ENCODE measurements at regions not wholly inside any gene's neighbourhood (a gene's known extent, or its start where the extent isn't known, plus 50 kb on each side); places are given as distances from the start of the nearest gene placed in this dataset.

- Histone ChIP-seq H4K8ac (ENCODE audit: low read depth, low read length) (no peak overlapping the region), H3K9me3 (replicated peaks in 1 of 2; ENCODE audit: control insufficient read depth in 2 of 2, insufficient read depth in 1 of 2, low read depth in 1 of 2, low read length in 2 of 2) (no peaks in the 10 kb centered on the region), H3K36me3 (replicated peaks in 1 of 2; ENCODE audit: control insufficient read depth in 2 of 2, insufficient read depth in 2 of 2, low read length in 2 of 2) (no peaks in the 10 kb centered on the region), H3K9ac (ENCODE audit: low read depth, low read length, poor library complexity) (no peak overlapping the region), H2BK15ac (ENCODE audit: low read length) (no peak overlapping the region), H3K4ac (ENCODE audit: low read length) (no peak overlapping the region), H2BK120ac (ENCODE audit: low read depth, low read length) (no peak overlapping the region), H4K91ac (ENCODE audit: low read depth, low read length, poor library complexity) (no peak overlapping the region), H3K18ac (ENCODE audit: low read length) (no peak overlapping the region), H2BK5ac (ENCODE audit: low read length) (no peak overlapping the region), H3K79me1 (ENCODE audit: low read depth, low read length) (no peaks in the 10 kb centered on the region), H3K27me3 (ENCODE audit: control insufficient read depth in 3 of 3, insufficient read depth in 3 of 3, low read depth in 1 of 3, low read length in 3 of 3) (no peaks in the 10 kb centered on the region), H3K23ac (ENCODE audit: low read depth, low read length, poor library complexity) (no peak overlapping the region), H2AK5ac (ENCODE audit: low read depth, low read length) (no peak overlapping the region), H2BK12ac (ENCODE audit: low read length) (no peak overlapping the region), H3K14ac (ENCODE audit: low read length) (no peak overlapping the region), H3K4me3 (ENCODE audit: low read length in 2 of 2) (no peak overlapping the region), H3K27ac (replicated peaks; ENCODE audit: low read length) (no peak overlapping the region), H3K4me1 (ENCODE audit: control insufficient read depth in 2 of 2, insufficient read depth in 1 of 2, low read depth in 1 of 2, low read length in 2 of 2) (no peaks in the 10 kb centered on the region), H3K4me2 (ENCODE audit: insufficient read depth, low read length, poor library complexity, severe bottlenecking) (no peak overlapping the region), H2AFZ (ENCODE audit: low read length) (no peak overlapping the region)
- no CpG with 5 or more reads among the region's 1 CpG for WGBS, 2 donors (ENCODE audit: extremely low coverage in 2 of 2, insufficient read length in 2 of 2, insufficient replicate concordance in 1 of 2)
- no peak for DNase-seq (ENCODE audit: low spot score)
These were observed 546.9 kb upstream of the AMELY start for GRCh38 chrY:7458301-7459078.

- H3K4me2 ChIP-seq (ENCODE audit: insufficient read depth, low read length, poor library complexity, severe bottlenecking) = no peak overlapping the region
- H4K8ac ChIP-seq (ENCODE audit: low read depth, low read length) = no peak overlapping the region
- no peak overlapping the region for H3K9ac ChIP-seq (ENCODE audit: low read depth, low read length, poor library complexity)
- no peak overlapping the region for H2BK120ac ChIP-seq (ENCODE audit: low read depth, low read length)
- no peak overlapping the region for H3K27ac ChIP-seq (replicated peaks; ENCODE audit: low read length)
- H2BK12ac ChIP-seq (ENCODE audit: low read length) = no peak overlapping the region
- no peak overlapping the region for H3K4me3 ChIP-seq (ENCODE audit: low read length in 2 of 2)
- no peak overlapping the region for H3K4ac ChIP-seq (ENCODE audit: low read length)
- no peak overlapping the region for H2AFZ ChIP-seq (ENCODE audit: low read length)
- H3K79me1 ChIP-seq (ENCODE audit: low read depth, low read length) = no peaks in the 10 kb centered on the region
- no peak overlapping the region for H2BK5ac ChIP-seq (ENCODE audit: low read length)
- H2AK5ac ChIP-seq (ENCODE audit: low read depth, low read length) = no peak overlapping the region
- H3K27me3 ChIP-seq (ENCODE audit: control insufficient read depth in 3 of 3, insufficient read depth in 3 of 3, low read depth in 1 of 3, low read length in 3 of 3) = no peaks in the 10 kb centered on the region
- no peak overlapping the region for H3K14ac ChIP-seq (ENCODE audit: low read length)
- no peaks in the 10 kb centered on the region for H3K4me1 ChIP-seq (ENCODE audit: control insufficient read depth in 2 of 2, insufficient read depth in 1 of 2, low read depth in 1 of 2, low read length in 2 of 2)
- no peak overlapping the region for H2BK15ac ChIP-seq (ENCODE audit: low read length)
- DNase-seq (ENCODE audit: low spot score) = no peak
- no peak overlapping the region for H4K91ac ChIP-seq (ENCODE audit: low read depth, low read length, poor library complexity)
- no peak overlapping the region for H3K23ac ChIP-seq (ENCODE audit: low read depth, low read length, poor library complexity)
- no CpG with 5 or more reads among the region's 4 CpGs for WGBS, 2 donors (ENCODE audit: extremely low coverage in 2 of 2, insufficient read length in 2 of 2, insufficient replicate concordance in 1 of 2)
- no peak overlapping the region for H3K18ac ChIP-seq (ENCODE audit: low read length)
- H3K9me3 ChIP-seq (replicated peaks in 1 of 2; ENCODE audit: control insufficient read depth in 2 of 2, insufficient read depth in 1 of 2, low read depth in 1 of 2, low read length in 2 of 2) = no peaks in the 10 kb centered on the region
- H3K36me3 ChIP-seq (replicated peaks in 1 of 2; ENCODE audit: control insufficient read depth in 2 of 2, insufficient read depth in 2 of 2, low read length in 2 of 2) = no peaks in the 10 kb centered on the region
These were observed 545.9 kb upstream of the AMELY start for GRCh38 chrY:7457286-7458015.

GRCh38 chrY:7455626-7456025, 544.1 kb upstream of the AMELY start:
- H2BK5ac ChIP-seq (ENCODE audit: low read length) = no peak overlapping the region
- no peak overlapping the region for H3K4me2 ChIP-seq (ENCODE audit: insufficient read depth, low read length, poor library complexity, severe bottlenecking)
- H3K27me3 ChIP-seq (ENCODE audit: control insufficient read depth in 3 of 3, insufficient read depth in 3 of 3, low read depth in 1 of 3, low read length in 3 of 3) = no peaks in the 10 kb centered on the region
- no peak overlapping the region for H4K91ac ChIP-seq (ENCODE audit: low read depth, low read length, poor library complexity)
- no peaks in the 10 kb centered on the region for H3K36me3 ChIP-seq (replicated peaks in 1 of 2; ENCODE audit: control insufficient read depth in 2 of 2, insufficient read depth in 2 of 2, low read length in 2 of 2)
- H3K14ac ChIP-seq (ENCODE audit: low read length) = no peak overlapping the region
- H3K4me1 ChIP-seq (ENCODE audit: control insufficient read depth in 2 of 2, insufficient read depth in 1 of 2, low read depth in 1 of 2, low read length in 2 of 2) = no peaks in the 10 kb centered on the region
- no peak overlapping the region for H3K9ac ChIP-seq (ENCODE audit: low read depth, low read length, poor library complexity)
- no peak overlapping the region for H2BK15ac ChIP-seq (ENCODE audit: low read length)
- H3K4ac ChIP-seq (ENCODE audit: low read length) = no peak overlapping the region
- H3K79me1 ChIP-seq (ENCODE audit: low read depth, low read length) = no peaks in the 10 kb centered on the region
- no peak overlapping the region for H3K4me3 ChIP-seq (ENCODE audit: low read length in 2 of 2)
- no peak overlapping the region for H2AFZ ChIP-seq (ENCODE audit: low read length)
- no peaks in the 10 kb centered on the region for H3K9me3 ChIP-seq (replicated peaks in 1 of 2; ENCODE audit: control insufficient read depth in 2 of 2, insufficient read depth in 1 of 2, low read depth in 1 of 2, low read length in 2 of 2)
- H3K27ac ChIP-seq (replicated peaks; ENCODE audit: low read length) = no peak overlapping the region
- H3K18ac ChIP-seq (ENCODE audit: low read length) = no peak overlapping the region
- H2AK5ac ChIP-seq (ENCODE audit: low read depth, low read length) = no peak overlapping the region
- no peak overlapping the region for H2BK12ac ChIP-seq (ENCODE audit: low read length)
- no peak for DNase-seq (ENCODE audit: low spot score)
- no CpG with 5 or more reads among the region's 4 CpGs for WGBS, 2 donors (ENCODE audit: extremely low coverage in 2 of 2, insufficient read length in 2 of 2, insufficient replicate concordance in 1 of 2)
- no peak overlapping the region for H4K8ac ChIP-seq (ENCODE audit: low read depth, low read length)
- no peak overlapping the region for H3K23ac ChIP-seq (ENCODE audit: low read depth, low read length, poor library complexity)
- H2BK120ac ChIP-seq (ENCODE audit: low read depth, low read length) = no peak overlapping the region

- Histone ChIP-seq H3K14ac (ENCODE audit: low read length) (no peak overlapping the region), H3K36me3 (replicated peaks in 1 of 2; ENCODE audit: control insufficient read depth in 2 of 2, insufficient read depth in 2 of 2, low read length in 2 of 2) (no peaks in the 10 kb centered on the region), H3K27ac (replicated peaks; ENCODE audit: low read length) (no peak overlapping the region), H2BK12ac (ENCODE audit: low read length) (no peak overlapping the region), H3K23ac (ENCODE audit: low read depth, low read length, poor library complexity) (no peak overlapping the region), H2AK5ac (ENCODE audit: low read depth, low read length) (no peak overlapping the region), H4K8ac (ENCODE audit: low read depth, low read length) (no peak overlapping the region), H3K18ac (ENCODE audit: low read length) (no peak overlapping the region), H4K91ac (ENCODE audit: low read depth, low read length, poor library complexity) (no peak overlapping the region), H3K4me1 (ENCODE audit: control insufficient read depth in 2 of 2, insufficient read depth in 1 of 2, low read depth in 1 of 2, low read length in 2 of 2) (no peaks in the 10 kb centered on the region), H3K4ac (ENCODE audit: low read length) (no peak overlapping the region), H3K27me3 (ENCODE audit: control insufficient read depth in 3 of 3, insufficient read depth in 3 of 3, low read depth in 1 of 3, low read length in 3 of 3) (no peaks in the 10 kb centered on the region), H2BK5ac (ENCODE audit: low read length) (no peak overlapping the region), H2BK120ac (ENCODE audit: low read depth, low read length) (no peak overlapping the region), H2BK15ac (ENCODE audit: low read length) (no peak overlapping the region), H3K9ac (ENCODE audit: low read depth, low read length, poor library complexity) (no peak overlapping the region), H3K79me1 (ENCODE audit: low read depth, low read length) (no peaks in the 10 kb centered on the region), H2AFZ (ENCODE audit: low read length) (no peak overlapping the region), H3K4me2 (ENCODE audit: insufficient read depth, low read length, poor library complexity, severe bottlenecking) (no peak overlapping the region), H3K9me3 (replicated peaks in 1 of 2; ENCODE audit: control insufficient read depth in 2 of 2, insufficient read depth in 1 of 2, low read depth in 1 of 2, low read length in 2 of 2) (no peaks in the 10 kb centered on the region), H3K4me3 (ENCODE audit: low read length in 2 of 2) (no peak overlapping the region)
- no peak for DNase-seq (ENCODE audit: low spot score)
- WGBS, 2 donors (ENCODE audit: extremely low coverage in 2 of 2, insufficient read length in 2 of 2, insufficient replicate concordance in 1 of 2) = no CpG with 5 or more reads among the region's 5 CpGs
These were observed 541.8 kb upstream of the AMELY start for GRCh38 chrY:7453336-7453735.
